H1 (cell line): ENCODE measurements at regions not wholly inside any gene's neighbourhood (a gene's known extent, or its start where the extent isn't known, plus 50 kb on each side); places are given as distances from the start of the nearest gene placed in this dataset.

ENCODE experiments used
- CTCF ChIA-PET: fragments of 300-600 bp; sonication (Branson Sonifier 250); formaldehyde crosslinking; loops from one replicate; lab custom pipeline; 2021; ENCODE audit not compliant: partially characterized antibody; lab: Charles Lee
- POLR2A ChIA-PET: fragments of 300-600 bp; sonication (Branson Sonifier 250); formaldehyde crosslinking; loops from one replicate; lab custom pipeline; 2021; ENCODE audit warnings: inconsistent platforms; ENCODE audit not compliant: partially characterized antibody; lab: Charles Lee
- DNase-seq, 2 experiments: peaks; one replicate each; pipeline versions ENCODE4 v3.0.0 to v3.0.0-alpha.2; 2010 to 2022; ENCODE audit warnings: low spot score in 2 of 2, low read depth in 1 of 2, mixed read lengths in 1 of 2
- FAIRE-seq: peaks from 2 replicates; lab custom pipeline; 2011; peaks lifted over from hg19 to GRCh38; lab: Jason Lieb, UNC
- H2AFZ ChIP-seq: 2 replicates; pipeline ENCODE4 v1.8.1; 2012; ENCODE audit warnings: low read length, inconsistent platforms
- H2AK5ac ChIP-seq: 2 replicates; pipeline ENCODE4 v1.6.1; 2013; ENCODE audit warnings: low read depth, low read length
- H2BK120ac ChIP-seq: replicated peaks from 2 replicates; pipeline ENCODE3; 2013; ENCODE audit warnings: low read depth, low read length, inconsistent platforms
- H2BK12ac ChIP-seq: 2 replicates; pipeline ENCODE4 v1.6.1; 2013; ENCODE audit warnings: low read depth, low read length
- H2BK15ac ChIP-seq: 2 replicates; pipeline ENCODE4 v1.6.1; 2013; ENCODE audit warnings: low read length
- H2BK20ac ChIP-seq: 2 replicates; pipeline ENCODE4 v1.6.1; 2013; ENCODE audit warnings: low read length
- H2BK5ac ChIP-seq: 2 replicates; pipeline ENCODE4 v1.6.1; 2013; ENCODE audit warnings: low read depth, low read length
- H3K14ac ChIP-seq: 2 replicates; pipeline ENCODE4 v1.6.1; 2013; ENCODE audit warnings: inconsistent platforms; ENCODE audit not compliant: insufficient read length
- H3K18ac ChIP-seq: 2 replicates; pipeline ENCODE4 v1.6.1; 2013; ENCODE audit warnings: low read length; ENCODE audit errors: extremely low read depth
- H3K23ac ChIP-seq: 2 replicates; pipeline ENCODE4 v1.6.1; 2013; ENCODE audit warnings: inconsistent platforms; ENCODE audit not compliant: insufficient read length
- H3K23me2 ChIP-seq: 2 replicates; pipeline ENCODE4 v1.6.1; 2013; ENCODE audit warnings: low read depth, low read length
- H3K27ac ChIP-seq: 2 replicates; pipeline ENCODE4 v1.6.1; 2011; ENCODE audit warnings: low read depth, low read length, inconsistent platforms
- H3K27me3 ChIP-seq, 4 experiments: replicated peaks in 1 of 4; 1 replicate in 1 of 4; 2 replicates in 3 of 4; pipeline versions ENCODE4 v1.6.1 to v1.8.1; 2011 to 2013; ENCODE audit warnings: low read length in 3 of 4, mild to moderate bottlenecking in 3 of 4, inconsistent platforms in 2 of 4, mixed read lengths in 2 of 4, moderate library complexity in 1 of 4; ENCODE audit not compliant: control insufficient read depth in 3 of 4, insufficient read depth in 3 of 4; ENCODE audit errors: extremely low read depth in 1 of 4
- H3K36me3 ChIP-seq, 4 experiments: 2 replicates each; pipeline versions ENCODE4 v1.6.1 to v1.8.1; 2011 to 2013; ENCODE audit warnings: mild to moderate bottlenecking in 4 of 4, low read length in 3 of 4, moderate library complexity in 2 of 4, control low read depth in 1 of 4, inconsistent platforms in 1 of 4; ENCODE audit not compliant: insufficient read depth in 4 of 4, control insufficient read depth in 2 of 4
- H3K4ac ChIP-seq: replicated peaks from 2 replicates; pipeline ENCODE3; 2013; ENCODE audit warnings: low read length, low read depth, mixed read lengths, inconsistent platforms; ENCODE audit not compliant: insufficient read length
- H3K4me1 ChIP-seq, 4 experiments: replicated peaks in 1 of 4; 1 replicate in 1 of 4; 2 replicates in 3 of 4; pipeline versions ENCODE4 v1.6.1 to v1.8.1; 2011 to 2013; ENCODE audit warnings: low read length in 3 of 4, inconsistent platforms in 2 of 4, mixed read lengths in 1 of 4; ENCODE audit not compliant: insufficient read depth in 4 of 4, control insufficient read depth in 3 of 4
- H3K4me2 ChIP-seq, 2 experiments: 2 replicates each; pipeline versions ENCODE4 v1.6.1 to v1.8.1; 2011 to 2013; ENCODE audit warnings: low read depth in 2 of 2, low read length in 2 of 2, control low read depth in 1 of 2, inconsistent platforms in 1 of 2, mild to moderate bottlenecking in 1 of 2; ENCODE audit not compliant: insufficient read depth in 1 of 2
- H3K4me3 ChIP-seq, 4 experiments: fragments of 200-600, 300-600 bp in 1 of 4; sonication (generic), shearing (Covaris generic), sonication (Bioruptor Twin) in 1 of 4; 2 replicates each; pipeline versions ENCODE4 v1.5.1 to v1.8.1; 2011 to 2016; ENCODE audit warnings: low read length in 4 of 4, low read depth in 3 of 4, control low read depth in 2 of 4, inconsistent platforms in 2 of 4, mild to moderate bottlenecking in 2 of 4, mixed read lengths in 1 of 4, moderate library complexity in 1 of 4; ENCODE audit not compliant: insufficient read depth in 2 of 4; ENCODE audit errors: extremely low read depth in 1 of 4
- H3K56ac ChIP-seq: replicated peaks from 2 replicates; pipeline ENCODE3; 2013; ENCODE audit warnings: low read depth, mild to moderate bottlenecking, mixed read lengths, low read length, inconsistent platforms; ENCODE audit not compliant: insufficient read length
- H3K79me1 ChIP-seq: 2 replicates; pipeline ENCODE4 v1.6.1; 2013; ENCODE audit warnings: low read depth, low read length, control low read depth
- H3K79me2 ChIP-seq, 2 experiments: 2 replicates each; pipeline versions ENCODE4 v1.6.1 to v1.8.1; 2012 to 2013; ENCODE audit warnings: low read length in 2 of 2, mild to moderate bottlenecking in 2 of 2, inconsistent platforms in 1 of 2; ENCODE audit not compliant: insufficient read depth in 2 of 2, control insufficient read depth in 1 of 2
- H3K9ac ChIP-seq, 4 experiments: replicated peaks in 1 of 4; 1 replicate in 1 of 4; 2 replicates in 3 of 4; pipeline versions ENCODE4 v1.6.1 to v1.8.1; 2011 to 2013; ENCODE audit warnings: low read depth in 3 of 4, low read length in 3 of 4, control low read depth in 2 of 4, mild to moderate bottlenecking in 2 of 4, moderate library complexity in 2 of 4, inconsistent platforms in 1 of 4; ENCODE audit errors: extremely low read depth in 1 of 4
- H3K9me3 ChIP-seq, 2 experiments: 2 replicates each; pipeline versions ENCODE4 v1.6.1 to v1.8.1; 2012 to 2013; ENCODE audit warnings: mild to moderate bottlenecking in 2 of 2, moderate library complexity in 2 of 2, control low read depth in 1 of 2, inconsistent platforms in 1 of 2, low read depth in 1 of 2, low read length in 1 of 2, mixed read lengths in 1 of 2; ENCODE audit not compliant: insufficient read depth in 2 of 2
- H4K20me1 ChIP-seq, 2 experiments: replicated peaks in 1 of 2; 2 replicates each; pipeline versions ENCODE3 to v1.8.1; 2011 to 2013; ENCODE audit warnings: inconsistent platforms in 2 of 2, low read length in 2 of 2, mild to moderate bottlenecking in 1 of 2; ENCODE audit not compliant: insufficient read depth in 2 of 2, control insufficient read depth in 1 of 2
- H4K5ac ChIP-seq: 2 replicates; pipeline ENCODE4 v1.6.1; 2013; ENCODE audit warnings: low read length, low read depth, mixed read lengths, inconsistent platforms; ENCODE audit not compliant: insufficient read length
- H4K8ac ChIP-seq: 2 replicates; pipeline ENCODE4 v1.8.0; 2013; ENCODE audit warnings: mild to moderate bottlenecking, moderate library complexity, low read length, inconsistent platforms; ENCODE audit not compliant: insufficient read depth; ENCODE audit errors: extremely low read depth
- H4K91ac ChIP-seq: replicated peaks from 2 replicates; pipeline ENCODE3; 2013; ENCODE audit warnings: low read length, mixed read lengths, inconsistent platforms; ENCODE audit not compliant: insufficient read length
- CREB1 ChIP-seq: IDR thresholded peaks from 2 replicates; pipeline ENCODE4 v1.6.1; 2012; ENCODE audit warnings: inconsistent platforms
- CTCF ChIP-seq, 3 experiments: IDR thresholded peaks; 1 replicate in 2 of 3; 2 replicates in 1 of 3; pipeline versions ENCODE4 v1.5.1 to v1.6.1; 2011; ENCODE audit warnings: low read length in 3 of 3, mild to moderate bottlenecking in 3 of 3, inconsistent platforms in 2 of 3, low read depth in 1 of 3, moderate library complexity in 1 of 3; ENCODE audit not compliant: insufficient read depth in 1 of 3; ENCODE audit errors: control extremely low read depth in 1 of 3
- POLR2A ChIP-seq, 2 experiments: IDR thresholded peaks; 1 replicate in 1 of 2; 2 replicates in 1 of 2; pipeline ENCODE4 v1.6.1; 2011; ENCODE audit warnings: low read depth in 2 of 2, low read length in 2 of 2, mild to moderate bottlenecking in 2 of 2; ENCODE audit errors: control extremely low read depth in 1 of 2
- RAD21 ChIP-seq, 2 experiments: IDR thresholded peaks in 1 of 2; conservative IDR thresholded peaks in 1 of 2; 2 replicates each; pipeline ENCODE4 v1.6.1; 2011; ENCODE audit warnings: low read depth in 2 of 2, low read length in 2 of 2, improper control_type of control experiment in 1 of 2, inconsistent platforms in 1 of 2, mild to moderate bottlenecking in 1 of 2, moderate library complexity in 1 of 2
- TEAD4 ChIP-seq: IDR thresholded peaks from 2 replicates; pipeline ENCODE4 v1.6.1; 2012; ENCODE audit warnings: low read depth, low read length, inconsistent platforms, mixed read lengths
- YY1 ChIP-seq: IDR thresholded peaks from 2 replicates; pipeline ENCODE4 v1.6.1; 2011; ENCODE audit warnings: low read depth, mild to moderate bottlenecking, low read length
- WGBS, 2 experiments: shearing (Covaris generic) in 1 of 2; methylation state at CpG; one replicate each; pipeline versions ENCODE4 v1.1.6 to v1.1.7; 2013 to 2015; ENCODE audit warnings: low lambda C conversion rate in 2 of 2, mixed read lengths in 2 of 2, inconsistent platforms in 1 of 2, low coverage in 1 of 2, missing lambda C conversion rate in 1 of 2; ENCODE audit not compliant: insufficient replicate concordance in 2 of 2, insufficient coverage in 1 of 2, insufficient read length in 1 of 2; ENCODE audit errors: extremely low coverage in 1 of 2, missing lambda C conversion rate in 1 of 2; 5-methylcytosine and 5-hydroxymethylcytosine counted together

GRCh38 chr9:108756746-108757490 is 98.9 kb downstream of the ACTL7B start:
- peaks cover 4% of the 10 kb centered on the region; the same call in 1 of the 2 replicates for H3K23me2 ChIP-seq
- H3K56ac ChIP-seq: no peak overlapping the region
- H3K9ac ChIP-seq: no peak overlapping the region
- H3K36me3 ChIP-seq: no peaks in the 10 kb centered on the region
- no peak overlapping the region for H3K27ac ChIP-seq
- ChIA-PET POLR2A (interaction anchor here (1.2 kb wide), 1 partner anchor 655 kb away, joined by 3 read pairs; no protein-coding TSS in a partner anchor), CTCF (interaction anchor here (0.6 to 2.0 kb wide), 27 partner anchors 11 to 1776 kb away, joined by 3 to 10 read pairs (median 3); no protein-coding TSS in a partner anchor)
- no peak overlapping the region for H3K14ac ChIP-seq
- H3K4me1 ChIP-seq: 0 out of 7 replicates have a peak, but pooled peaks cover 0 to 2% (median 1%) of the 10 kb centered on the region in 4 experiments
- FAIRE-seq (peak; percentile 87), DNase-seq (no peak)
- H4K5ac ChIP-seq: no peak overlapping the region
- no peaks in the 10 kb centered on the region for H4K20me1 ChIP-seq
- H3K79me2 ChIP-seq: no peaks in the 10 kb centered on the region
- H3K79me1 ChIP-seq: no peaks in the 10 kb centered on the region
- peak overlapping the region; percentile 67 for H2BK120ac ChIP-seq
- H3K18ac ChIP-seq: no peak overlapping the region
- no peak overlapping the region for H3K4me3 ChIP-seq
- H3K27me3 ChIP-seq: no peaks in the 10 kb centered on the region
- H3K23ac ChIP-seq: no peak overlapping the region
- H2BK12ac ChIP-seq: no peak overlapping the region
- 65% methylated on average over 3 of the region's 3 CpGs; no CpG with 5 or more reads in 1 of the 2 experiments for WGBS, 2 experiments
- H2BK5ac ChIP-seq: no peak overlapping the region
- no peaks in the 10 kb centered on the region for H3K9me3 ChIP-seq
- H2BK15ac ChIP-seq: no peak overlapping the region
- no peak overlapping the region for H2AK5ac ChIP-seq
- no peak overlapping the region for H3K4me2 ChIP-seq
- TF ChIP-seq TEAD4 (0 out of 2 replicates have a peak, but pooled peaks have one; percentile 22), CREB1 (no peak), RAD21 (IDR thresholded peaks at IDR 0.05 in 1 of 2, conservative IDR thresholded peaks at IDR 0.05 in 1 of 2; ENCODE audit: low read depth in 2 of 2, low read length in 2 of 2) (peak; percentile 36 to 55), POLR2A (IDR thresholded peaks at IDR 0.05; ENCODE audit: control extremely low read depth in 1 of 2, low read depth in 2 of 2, low read length in 2 of 2) (no peak), CTCF (IDR thresholded peaks at IDR 0.05; ENCODE audit: control extremely low read depth in 1 of 3, insufficient read depth in 1 of 3, low read depth in 1 of 3, low read length in 3 of 3) (peak in 2 of 3 experiments; percentile 66 to 70; a peak in 3 of 4 replicates), YY1 (peak; percentile 11; the same call in 1 of the 2 replicates)
- no peak overlapping the region for H4K91ac ChIP-seq
- no peak overlapping the region for H3K4ac ChIP-seq
- no peak overlapping the region for H4K8ac ChIP-seq
- no peak overlapping the region for H2AFZ ChIP-seq
- no peak overlapping the region for H2BK20ac ChIP-seq
